SH-SY5Y (cell line): ENCODE measurements at regions not wholly inside any gene's neighbourhood (a gene's known extent, or its start where the extent isn't known, plus 50 kb on each side); places are given as distances from the start of the nearest gene placed in this dataset.

Source experiments
- GATA2 ChIP-seq: IDR thresholded peaks from 2 replicates; pipeline ENCODE4 v1.6.1; 2011; ENCODE audit warnings: mild to moderate bottlenecking, low read depth, low read length
- GATA3 ChIP-seq: IDR thresholded peaks from 2 replicates; pipeline ENCODE4 v1.6.1; 2011; ENCODE audit warnings: low read depth, mild to moderate bottlenecking, low read length, moderate library complexity

GRCh38 chr6:48755315-48755714 lies 644.3 kb upstream of the PTCHD4 start:
- TF ChIP-seq GATA3 (no peak), GATA2 (no peak)

GRCh38 chr6:48754641-48755040 lies 643.6 kb upstream of the PTCHD4 start:
- TF ChIP-seq GATA2 (no peak), GATA3 (no peak)

DNA sequence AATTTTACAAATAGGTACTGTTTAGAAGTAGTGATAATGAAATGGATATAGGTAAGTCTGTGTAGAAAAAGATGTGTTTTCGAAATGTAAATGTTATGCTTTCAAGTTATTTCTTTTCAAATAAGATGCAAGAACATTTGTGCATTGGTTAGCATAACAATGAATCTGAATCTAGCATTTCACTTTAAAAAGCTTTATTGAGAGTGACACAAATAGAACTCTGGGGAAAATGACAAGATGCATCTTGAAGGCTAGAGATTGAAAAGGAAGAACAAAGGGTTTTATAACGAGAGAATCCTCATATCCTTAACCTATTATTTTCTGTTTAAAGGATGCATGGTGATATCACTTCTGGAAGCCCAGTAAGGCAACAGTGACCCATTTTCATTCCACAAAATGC lies 639.9 kb upstream of the PTCHD4 start:
- no peak for TF ChIP-seq GATA3
- no peak for TF ChIP-seq GATA2

DNA sequence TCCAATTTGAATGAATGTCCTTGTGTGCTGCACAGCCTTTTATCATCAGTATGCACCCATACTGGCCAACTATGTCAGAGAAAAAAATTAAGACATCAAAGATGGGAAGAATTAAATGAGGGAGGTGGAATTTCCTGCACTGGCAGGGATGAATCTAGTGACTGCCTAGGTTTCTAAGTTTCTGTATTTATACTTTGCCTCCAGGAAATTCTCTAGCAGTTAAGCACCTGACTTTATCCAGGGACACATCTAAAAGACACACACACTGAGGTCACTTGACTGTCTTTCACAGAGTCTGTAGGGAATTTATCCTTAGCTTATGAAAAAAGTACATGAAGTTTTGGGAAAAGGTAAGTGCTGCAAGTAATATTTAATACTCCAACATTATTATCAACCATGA lies 636.5 kb upstream of the PTCHD4 start:
- TF ChIP-seq GATA2 (no peak), GATA3 (no peak)

- TF ChIP-seq GATA2 = no peak
- no peak for TF ChIP-seq GATA3
Observed at GRCh38 chr6:48747040-48747439, 636.0 kb upstream of the PTCHD4 start.

- TF ChIP-seq GATA2 (no peak), GATA3 (no peak)
Observed at GRCh38 chr6:48744948-48745347, 634.0 kb upstream of the PTCHD4 start.

- TF ChIP-seq GATA3 (no peak), GATA2 (no peak)
Observed at GRCh38 chr6:48743738-48744137, 632.7 kb upstream of the PTCHD4 start.

- no peak for TF ChIP-seq GATA3
- TF ChIP-seq GATA2 = no peak
Observed at GRCh38 chr6:48736501-48737206, 625.7 kb upstream of the PTCHD4 start.

- no peak for TF ChIP-seq GATA2
- no peak for TF ChIP-seq GATA3
Observed at GRCh38 chr6:48735846-48736245, 624.8 kb upstream of the PTCHD4 start.

DNA sequence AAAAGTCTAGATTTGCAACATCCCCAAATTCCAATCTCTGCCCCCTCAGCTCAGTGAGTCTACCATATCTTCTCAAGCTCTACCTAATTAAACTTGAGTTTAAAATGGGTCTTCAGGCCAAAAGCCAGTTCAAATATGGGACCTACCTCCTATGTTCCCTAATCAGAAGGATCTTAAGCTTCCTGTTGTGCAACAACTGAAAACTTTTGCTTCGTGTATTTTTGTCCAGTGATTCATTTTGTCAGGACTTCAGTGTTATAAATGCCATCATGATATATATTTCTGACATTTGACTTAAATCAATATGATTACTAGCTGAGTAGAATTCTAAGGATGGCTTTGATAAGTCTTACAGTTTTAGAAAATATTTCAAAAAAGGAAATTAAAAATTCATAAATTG lies 622.6 kb upstream of the PTCHD4 start:
- TF ChIP-seq GATA3 (no peak), GATA2 (no peak)

DNA sequence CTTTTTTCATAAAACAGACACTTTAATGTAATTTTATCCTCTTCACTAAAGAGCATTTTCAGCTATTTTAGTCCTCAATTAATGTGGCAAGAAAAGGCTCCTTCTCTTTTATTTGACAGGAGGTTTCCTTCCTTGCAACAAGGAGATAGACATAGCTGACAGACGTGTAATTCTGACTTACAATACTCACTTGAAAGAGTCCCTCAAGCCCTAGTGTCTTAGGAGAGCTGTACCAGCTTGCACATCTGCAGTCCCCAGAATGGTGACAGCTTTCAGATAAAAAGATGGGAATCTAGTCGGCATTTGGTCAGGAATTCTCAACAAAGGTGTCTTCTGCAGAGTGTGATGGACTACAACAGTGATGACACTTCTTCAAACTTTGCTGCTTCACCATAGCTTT lies 603.7 kb upstream of the PTCHD4 start:
- TF ChIP-seq GATA3 = no peak

DNA sequence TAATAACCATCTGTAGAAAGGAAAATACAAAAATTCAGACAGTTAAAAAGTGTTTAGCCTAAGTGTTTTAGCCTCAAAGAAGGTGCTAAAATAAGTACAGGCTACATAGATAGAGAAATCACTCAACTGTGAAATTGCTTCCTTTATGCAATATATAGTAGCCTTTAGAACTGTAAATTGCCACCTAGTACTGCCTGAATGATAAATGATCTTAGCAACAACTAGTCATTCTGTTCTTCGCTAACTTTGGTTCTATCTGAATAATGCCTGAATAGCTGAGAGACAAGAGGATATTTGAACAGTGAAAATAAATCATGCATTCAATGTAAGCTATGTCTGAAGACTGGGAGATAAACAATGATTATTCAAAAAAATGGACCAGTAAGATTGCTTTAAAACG lies 603.3 kb upstream of the PTCHD4 start:
- TF ChIP-seq GATA3 (no peak), GATA2 (no peak)

DNA sequence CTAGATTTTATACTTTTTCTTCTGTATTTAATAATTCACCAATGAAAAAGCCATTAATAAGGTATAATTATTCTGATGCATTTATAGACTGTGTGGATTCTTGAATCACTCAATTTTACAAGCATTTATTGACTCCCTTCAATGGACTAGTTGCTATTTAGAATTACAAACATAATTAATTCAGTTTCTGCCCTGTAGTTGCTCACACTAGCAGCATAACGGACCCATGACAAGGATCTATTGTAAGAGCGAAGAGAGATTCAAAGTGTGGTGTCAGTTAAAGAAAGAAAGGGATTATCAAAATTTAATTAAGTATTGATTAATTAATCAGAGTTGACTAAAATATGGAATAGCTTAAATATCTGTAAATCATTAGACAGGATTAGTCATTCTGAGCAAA lies 602.6 kb upstream of the PTCHD4 start:
- TF ChIP-seq GATA3 (no peak), GATA2 (no peak)

DNA sequence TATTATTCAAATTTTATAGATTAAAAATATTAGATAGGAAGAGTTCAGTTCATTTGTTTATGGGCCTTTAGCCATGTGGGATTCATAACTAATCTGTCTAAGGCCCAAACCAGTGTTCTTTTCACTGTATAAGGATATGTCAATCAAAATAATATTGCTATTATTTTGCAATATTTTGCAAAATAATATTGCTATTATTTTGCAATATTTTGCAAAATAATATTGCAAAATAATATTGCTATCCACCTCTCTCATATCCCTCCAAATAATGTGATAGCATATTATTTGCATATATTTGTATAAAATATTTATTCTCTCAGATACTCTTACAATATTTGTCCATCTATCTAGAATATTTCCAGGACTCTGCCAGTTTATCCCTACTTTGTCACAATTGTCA lies 595.3 kb upstream of the PTCHD4 start:
- TF ChIP-seq GATA2 (no peak), GATA3 (no peak)

DNA sequence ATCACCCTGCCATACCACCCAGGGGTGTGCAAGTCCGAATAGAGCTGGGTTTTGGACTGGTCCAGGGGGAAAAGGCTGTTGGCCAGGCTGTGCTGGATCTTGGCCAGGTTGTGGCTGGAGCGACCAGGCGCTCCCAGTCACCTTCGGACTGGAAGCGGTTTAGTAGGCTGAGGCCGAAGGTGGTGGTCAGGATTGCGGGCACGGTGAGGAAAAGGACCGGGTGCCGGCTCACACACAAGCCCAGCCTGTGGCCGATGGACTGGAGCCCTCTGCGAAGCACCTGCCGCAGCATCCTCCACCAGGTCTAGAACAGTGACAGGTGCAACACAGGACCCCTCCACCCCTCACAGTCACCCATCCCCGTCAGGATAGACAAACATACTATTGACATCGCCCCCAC lies 590.6 kb upstream of the PTCHD4 start:
- TF ChIP-seq GATA2 = no peak
- TF ChIP-seq GATA3 = no peak

DNA sequence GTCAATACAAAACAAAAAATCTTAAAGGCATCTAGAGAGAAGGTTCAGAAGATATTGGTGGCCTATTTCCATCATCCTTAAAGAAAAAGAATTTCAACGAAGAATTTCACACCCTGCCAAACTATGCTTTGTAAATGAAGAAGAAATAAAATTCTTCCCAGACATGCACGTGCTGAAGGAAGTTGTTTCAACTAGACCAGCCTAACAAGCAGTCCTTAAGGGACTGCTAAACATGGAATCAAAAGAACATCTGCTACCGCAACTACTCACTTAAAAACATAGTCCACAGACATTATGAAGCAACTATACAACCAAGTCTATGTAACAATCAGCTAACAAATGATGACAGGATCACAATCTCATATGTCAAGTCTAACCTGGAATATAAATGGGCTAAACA lies 584.9 kb upstream of the PTCHD4 start:
- TF ChIP-seq GATA2 (no peak), GATA3 (no peak)
